NAMALWA (cell line): ENCODE measurements at regions not wholly inside any gene's neighbourhood (a gene's known extent, or its start where the extent isn't known, plus 50 kb on each side); places are given as distances from the start of the nearest gene placed in this dataset.
A peak's percentile ranks its signal among the peaks of the same experiment; 100 is the strongest.

Source experiments
- DNase-seq: peaks from one replicate; pipeline ENCODE4 v3.0.0-alpha.2; 2015; ENCODE audit warnings: low spot score

GRCh38 chr19:34118879-34119748, 53.2 kb upstream of the LSM14A start:
- no peak for DNase-seq

GRCh38 chr19:34120141-34120540, 52.2 kb upstream of the LSM14A start:
- no peak for DNase-seq

- DNase-seq, result peak; percentile 75
Observed at GRCh38 chr19:34120846-34121639, 51.3 kb upstream of the LSM14A start.
